Liver (tissue), 8 donors: ENCODE measurements at regions not wholly inside any gene's neighbourhood (a gene's known extent, or its start where the extent isn't known, plus 50 kb on each side); places are given as distances from the start of the nearest gene placed in this dataset.

ENCODE experiments used
- DNase-seq: peaks from one replicate; pipeline ENCODE4 v3.0.0-alpha.2; 2017; ENCODE audit warnings: low spot score
- H3K27ac ChIP-seq, 2 donors: one replicate each; pipeline ENCODE4 v1.7.0; 2013; ENCODE audit warnings: inconsistent platforms in 2 of 2, low read length in 2 of 2, control low read depth in 1 of 2, low read depth in 1 of 2, mild to moderate bottlenecking in 1 of 2
- H3K27me3 ChIP-seq, 4 donors: one replicate each; pipeline versions ENCODE4 v1.6.1 to v1.7.0; 2013; ENCODE audit warnings: low read length in 3 of 4, inconsistent platforms in 1 of 4, mild to moderate bottlenecking in 1 of 4, moderate library complexity in 1 of 4; ENCODE audit not compliant: control insufficient read depth in 4 of 4, insufficient read depth in 4 of 4
- H3K36me3 ChIP-seq, 4 donors: one replicate each; pipeline versions ENCODE4 v1.6.1 to v1.7.0; 2013; ENCODE audit warnings: low read length in 3 of 4, mild to moderate bottlenecking in 3 of 4, low read depth in 1 of 4, moderate library complexity in 1 of 4; ENCODE audit not compliant: control insufficient read depth in 4 of 4, insufficient read depth in 3 of 4
- H3K4me1 ChIP-seq, 4 donors: one replicate each; pipeline versions ENCODE4 v1.6.1 to v1.7.0; 2013; ENCODE audit warnings: low read length in 3 of 4, mild to moderate bottlenecking in 3 of 4, moderate library complexity in 1 of 4; ENCODE audit not compliant: control insufficient read depth in 4 of 4, insufficient read depth in 4 of 4
- H3K4me3 ChIP-seq, 3 donors: one replicate each; pipeline versions ENCODE4 v1.6.1 to v1.7.0; 2013; ENCODE audit warnings: low read length in 3 of 3, control low read depth in 1 of 3, low read depth in 1 of 3, mild to moderate bottlenecking in 1 of 3
- H3K9ac ChIP-seq, 2 donors: one replicate each; pipeline ENCODE4 v1.7.0; 2013; ENCODE audit warnings: low read length in 2 of 2, mild to moderate bottlenecking in 2 of 2, moderate library complexity in 2 of 2, control low read depth in 1 of 2, low read depth in 1 of 2
- H3K9me3 ChIP-seq, 4 donors: one replicate each; pipeline versions ENCODE4 v1.6.1 to v1.7.0; 2013; ENCODE audit warnings: low read length in 3 of 4; ENCODE audit not compliant: control insufficient read depth in 4 of 4
- FOXA1 ChIP-seq: IDR thresholded peaks from 2 replicates; pipeline ENCODE4 v1.6.1; 2016; ENCODE audit warnings: antibody characterized with exemption
- FOXA2 ChIP-seq: IDR thresholded peaks from 2 replicates; pipeline ENCODE4 v1.6.1; 2016; ENCODE audit warnings: antibody characterized with exemption
- GABPA ChIP-seq, 2 donors: IDR thresholded peaks in 1 of 2; conservative IDR thresholded peaks in 1 of 2; 2 replicates each; pipeline ENCODE4 v1.6.1; 2016; ENCODE audit warnings: antibody characterized with exemption in 2 of 2, mild to moderate bottlenecking in 1 of 2, moderate library complexity in 1 of 2
- HNF4A ChIP-seq, 2 donors: conservative IDR thresholded peaks; 2 replicates each; pipeline ENCODE4 v1.6.1; 2016; ENCODE audit warnings: antibody characterized with exemption in 2 of 2, mild to moderate bottlenecking in 2 of 2
- HNF4G ChIP-seq: IDR thresholded peaks from 2 replicates; pipeline ENCODE4 v1.6.1; 2016; ENCODE audit warnings: antibody characterized with exemption
- JUND ChIP-seq, 2 donors: IDR thresholded peaks; 2 replicates each; pipeline ENCODE4 v1.6.1; 2016; ENCODE audit warnings: antibody characterized with exemption in 2 of 2
- NR2F2 ChIP-seq: IDR thresholded peaks from 2 replicates; pipeline ENCODE4 v1.6.1; 2016; ENCODE audit warnings: antibody characterized with exemption
- RAD21 ChIP-seq, 2 donors: IDR thresholded peaks; 2 replicates each; pipeline ENCODE4 v1.6.1; 2016; ENCODE audit warnings: antibody characterized with exemption in 2 of 2, mild to moderate bottlenecking in 2 of 2
- RXRA ChIP-seq, 2 donors: IDR thresholded peaks; 2 replicates each; pipeline ENCODE4 v1.6.1; 2017 to 2018; ENCODE audit warnings: antibody characterized with exemption in 2 of 2, mild to moderate bottlenecking in 1 of 2
- SP1 ChIP-seq: IDR thresholded peaks from 2 replicates; pipeline ENCODE4 v1.6.1; 2018; ENCODE audit warnings: antibody characterized with exemption, mild to moderate bottlenecking
- TAF1 ChIP-seq: conservative IDR thresholded peaks from 2 replicates; pipeline ENCODE4 v1.6.1; 2016; ENCODE audit warnings: antibody characterized with exemption, mild to moderate bottlenecking
- YY1 ChIP-seq: IDR thresholded peaks from 2 replicates; pipeline ENCODE4 v1.6.1; 2016; ENCODE audit warnings: antibody characterized with exemption, mild to moderate bottlenecking
- WGBS: extraction: QIAGEN DNeasy Blood & Tissue Kit; methylation state at CpG from one replicate; pipeline ENCODE4 v1.1.7; 2013; 5-methylcytosine and 5-hydroxymethylcytosine counted together
- TF ChIP-seq, protein P1 (sequence below): IDR thresholded peaks from 2 replicates; pipeline ENCODE4 v1.6.1; 2016; ENCODE audit warnings: antibody characterized with exemption, mild to moderate bottlenecking
- TF ChIP-seq, protein P2 (sequence below): fragments of 150-350 bp; IDR thresholded peaks from 2 replicates; pipeline ENCODE4 v1.5.1; 2017; ENCODE audit warnings: improper control_type of control experiment, low read depth, low read length; ENCODE audit not compliant: missing input control
- TF ChIP-seq, protein P3 (sequence below): IDR thresholded peaks from 2 replicates; pipeline ENCODE4 v1.6.1; 2016; ENCODE audit warnings: antibody characterized with exemption
- TF ChIP-seq, protein P4 (sequence below): IDR thresholded peaks from 2 replicates; pipeline ENCODE4 v1.6.1; 2016; ENCODE audit warnings: antibody characterized with exemption
- TF ChIP-seq, protein P5 (sequence below): IDR thresholded peaks from 2 replicates; pipeline ENCODE4 v1.6.1; 2016; ENCODE audit warnings: antibody characterized with exemption
- donor health status: healthy.
- donor health status: healthy.
- donor health status: healthy.
- donor health status: healthy.
- donor health status: healthy.

DNA sequence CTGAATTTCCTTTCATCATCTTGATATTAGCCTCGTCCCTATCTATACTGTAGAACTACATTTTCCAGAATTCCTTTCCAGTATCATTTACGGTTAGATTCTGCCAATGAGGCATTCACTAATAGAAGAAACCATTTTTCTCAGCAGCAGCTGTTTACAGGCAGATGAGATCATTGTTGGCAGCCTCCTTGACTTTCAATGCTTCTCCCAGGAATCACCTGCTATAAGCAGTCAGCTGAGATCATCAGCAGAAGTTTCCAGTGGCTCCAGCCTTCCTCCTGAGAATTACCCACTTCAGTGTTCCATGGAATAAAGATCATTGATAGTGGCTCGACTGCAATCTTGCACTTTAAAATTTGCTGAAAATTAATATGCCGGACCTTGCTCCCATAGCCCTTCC, 157.3 kb upstream of the TET2 start:
- 70% methylated on average over 4 of the region's 4 CpGs for WGBS
- H3K9me3 ChIP-seq = peaks cover 0 to 6% (median 4%) of the 10 kb centered on the region in 4 donors
- no peak overlapping the region for H3K4me3 ChIP-seq
- H3K9ac ChIP-seq = no peak overlapping the region
- no peaks in the 10 kb centered on the region for H3K36me3 ChIP-seq
- DNase-seq = no peak
- no peak overlapping the region for H3K27ac ChIP-seq
- TF ChIP-seq RAD21 (IDR thresholded peaks at IDR 0.05) (no peak), NR2F2 (no peak), JUND (IDR thresholded peaks at IDR 0.05) (no peak), HNF4A (conservative IDR thresholded peaks at IDR 0.05) (no peak), FOXA1 (no peak), TAF1 (no peak), SP1 (no peak)
- TF ChIP-seq, protein P1, sequence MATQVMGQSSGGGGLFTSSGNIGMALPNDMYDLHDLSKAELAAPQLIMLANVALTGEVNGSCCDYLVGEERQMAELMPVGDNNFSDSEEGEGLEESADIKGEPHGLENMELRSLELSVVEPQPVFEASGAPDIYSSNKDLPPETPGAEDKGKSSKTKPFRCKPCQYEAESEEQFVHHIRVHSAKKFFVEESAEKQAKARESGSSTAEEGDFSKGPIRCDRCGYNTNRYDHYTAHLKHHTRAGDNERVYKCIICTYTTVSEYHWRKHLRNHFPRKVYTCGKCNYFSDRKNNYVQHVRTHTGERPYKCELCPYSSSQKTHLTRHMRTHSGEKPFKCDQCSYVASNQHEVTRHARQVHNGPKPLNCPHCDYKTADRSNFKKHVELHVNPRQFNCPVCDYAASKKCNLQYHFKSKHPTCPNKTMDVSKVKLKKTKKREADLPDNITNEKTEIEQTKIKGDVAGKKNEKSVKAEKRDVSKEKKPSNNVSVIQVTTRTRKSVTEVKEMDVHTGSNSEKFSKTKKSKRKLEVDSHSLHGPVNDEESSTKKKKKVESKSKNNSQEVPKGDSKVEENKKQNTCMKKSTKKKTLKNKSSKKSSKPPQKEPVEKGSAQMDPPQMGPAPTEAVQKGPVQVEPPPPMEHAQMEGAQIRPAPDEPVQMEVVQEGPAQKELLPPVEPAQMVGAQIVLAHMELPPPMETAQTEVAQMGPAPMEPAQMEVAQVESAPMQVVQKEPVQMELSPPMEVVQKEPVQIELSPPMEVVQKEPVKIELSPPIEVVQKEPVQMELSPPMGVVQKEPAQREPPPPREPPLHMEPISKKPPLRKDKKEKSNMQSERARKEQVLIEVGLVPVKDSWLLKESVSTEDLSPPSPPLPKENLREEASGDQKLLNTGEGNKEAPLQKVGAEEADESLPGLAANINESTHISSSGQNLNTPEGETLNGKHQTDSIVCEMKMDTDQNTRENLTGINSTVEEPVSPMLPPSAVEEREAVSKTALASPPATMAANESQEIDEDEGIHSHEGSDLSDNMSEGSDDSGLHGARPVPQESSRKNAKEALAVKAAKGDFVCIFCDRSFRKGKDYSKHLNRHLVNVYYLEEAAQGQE = no peak
- TF ChIP-seq, protein P2, sequence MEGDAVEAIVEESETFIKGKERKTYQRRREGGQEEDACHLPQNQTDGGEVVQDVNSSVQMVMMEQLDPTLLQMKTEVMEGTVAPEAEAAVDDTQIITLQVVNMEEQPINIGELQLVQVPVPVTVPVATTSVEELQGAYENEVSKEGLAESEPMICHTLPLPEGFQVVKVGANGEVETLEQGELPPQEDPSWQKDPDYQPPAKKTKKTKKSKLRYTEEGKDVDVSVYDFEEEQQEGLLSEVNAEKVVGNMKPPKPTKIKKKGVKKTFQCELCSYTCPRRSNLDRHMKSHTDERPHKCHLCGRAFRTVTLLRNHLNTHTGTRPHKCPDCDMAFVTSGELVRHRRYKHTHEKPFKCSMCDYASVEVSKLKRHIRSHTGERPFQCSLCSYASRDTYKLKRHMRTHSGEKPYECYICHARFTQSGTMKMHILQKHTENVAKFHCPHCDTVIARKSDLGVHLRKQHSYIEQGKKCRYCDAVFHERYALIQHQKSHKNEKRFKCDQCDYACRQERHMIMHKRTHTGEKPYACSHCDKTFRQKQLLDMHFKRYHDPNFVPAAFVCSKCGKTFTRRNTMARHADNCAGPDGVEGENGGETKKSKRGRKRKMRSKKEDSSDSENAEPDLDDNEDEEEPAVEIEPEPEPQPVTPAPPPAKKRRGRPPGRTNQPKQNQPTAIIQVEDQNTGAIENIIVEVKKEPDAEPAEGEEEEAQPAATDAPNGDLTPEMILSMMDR = no peak
- no peaks in the 10 kb centered on the region for H3K27me3 ChIP-seq
- no peaks in the 10 kb centered on the region for H3K4me1 ChIP-seq

DNA sequence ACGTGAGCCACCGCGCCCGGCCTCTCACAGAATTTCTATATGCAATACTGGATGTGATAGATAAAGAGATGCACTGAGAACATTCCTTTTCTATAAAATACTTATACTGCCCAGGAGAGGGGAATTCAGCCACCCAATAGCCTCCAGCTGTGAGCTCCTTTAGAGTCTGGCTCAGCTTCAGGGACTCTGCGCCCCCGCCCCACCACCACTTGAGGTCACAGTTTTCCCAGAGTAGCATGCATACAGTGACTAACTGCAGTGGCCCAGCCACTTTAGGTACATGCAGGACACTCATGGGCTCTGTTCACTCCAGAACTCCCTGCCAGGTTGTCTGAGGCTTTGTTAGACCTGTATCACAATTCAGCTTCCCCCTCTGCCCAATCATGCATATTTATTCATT, 144.4 kb upstream of the TET2 start:
- Histone ChIP-seq H3K27ac (no peak overlapping the region), H3K27me3 (no peaks in the 10 kb centered on the region), H3K4me1 (no peaks in the 10 kb centered on the region), H3K36me3 (no peaks in the 10 kb centered on the region), H3K9ac (no peak overlapping the region), H3K9me3 (no peaks in the 10 kb centered on the region), H3K4me3 (no peak overlapping the region)
- no peak for DNase-seq
- no peak for TF ChIP-seq RXRA (IDR thresholded peaks at IDR 0.05)
- no peak for TF ChIP-seq NR2F2
- TF ChIP-seq, protein P3, sequence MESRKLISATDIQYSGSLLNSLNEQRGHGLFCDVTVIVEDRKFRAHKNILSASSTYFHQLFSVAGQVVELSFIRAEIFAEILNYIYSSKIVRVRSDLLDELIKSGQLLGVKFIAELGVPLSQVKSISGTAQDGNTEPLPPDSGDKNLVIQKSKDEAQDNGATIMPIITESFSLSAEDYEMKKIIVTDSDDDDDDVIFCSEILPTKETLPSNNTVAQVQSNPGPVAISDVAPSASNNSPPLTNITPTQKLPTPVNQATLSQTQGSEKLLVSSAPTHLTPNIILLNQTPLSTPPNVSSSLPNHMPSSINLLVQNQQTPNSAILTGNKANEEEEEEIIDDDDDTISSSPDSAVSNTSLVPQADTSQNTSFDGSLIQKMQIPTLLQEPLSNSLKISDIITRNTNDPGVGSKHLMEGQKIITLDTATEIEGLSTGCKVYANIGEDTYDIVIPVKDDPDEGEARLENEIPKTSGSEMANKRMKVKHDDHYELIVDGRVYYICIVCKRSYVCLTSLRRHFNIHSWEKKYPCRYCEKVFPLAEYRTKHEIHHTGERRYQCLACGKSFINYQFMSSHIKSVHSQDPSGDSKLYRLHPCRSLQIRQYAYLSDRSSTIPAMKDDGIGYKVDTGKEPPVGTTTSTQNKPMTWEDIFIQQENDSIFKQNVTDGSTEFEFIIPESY = no peak
- TF ChIP-seq, protein P4, sequence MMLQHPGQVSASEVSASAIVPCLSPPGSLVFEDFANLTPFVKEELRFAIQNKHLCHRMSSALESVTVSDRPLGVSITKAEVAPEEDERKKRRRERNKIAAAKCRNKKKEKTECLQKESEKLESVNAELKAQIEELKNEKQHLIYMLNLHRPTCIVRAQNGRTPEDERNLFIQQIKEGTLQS = no peak
- no peak for TF ChIP-seq SP1
- TF ChIP-seq, protein P1 = no peak
- TF ChIP-seq YY1 = no peak
- TF ChIP-seq, protein P5, sequence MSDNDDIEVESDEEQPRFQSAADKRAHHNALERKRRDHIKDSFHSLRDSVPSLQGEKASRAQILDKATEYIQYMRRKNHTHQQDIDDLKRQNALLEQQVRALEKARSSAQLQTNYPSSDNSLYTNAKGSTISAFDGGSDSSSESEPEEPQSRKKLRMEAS = no peak
- no peak for TF ChIP-seq HNF4G
- TF ChIP-seq FOXA2 = no peak
- TF ChIP-seq GABPA (IDR thresholded peaks at IDR 0.05 in 1 of 2, conservative IDR thresholded peaks at IDR 0.05 in 1 of 2) = no peak
- no peak for TF ChIP-seq JUND (IDR thresholded peaks at IDR 0.05)
- WGBS = 90% methylated on average over 6 of the region's 6 CpGs
